ENCODE measurements at regions not wholly inside any gene's neighbourhood (a gene's known extent, or its start where the extent isn't known, plus 50 kb on each side); places are given as distances from the start of the nearest gene placed in this dataset.
"Not testable (repeated sequence)": the region's sequence is repeated elsewhere in the genome, so short reads cannot be mapped to it uniquely, and the experiment has no call there.

DNA sequence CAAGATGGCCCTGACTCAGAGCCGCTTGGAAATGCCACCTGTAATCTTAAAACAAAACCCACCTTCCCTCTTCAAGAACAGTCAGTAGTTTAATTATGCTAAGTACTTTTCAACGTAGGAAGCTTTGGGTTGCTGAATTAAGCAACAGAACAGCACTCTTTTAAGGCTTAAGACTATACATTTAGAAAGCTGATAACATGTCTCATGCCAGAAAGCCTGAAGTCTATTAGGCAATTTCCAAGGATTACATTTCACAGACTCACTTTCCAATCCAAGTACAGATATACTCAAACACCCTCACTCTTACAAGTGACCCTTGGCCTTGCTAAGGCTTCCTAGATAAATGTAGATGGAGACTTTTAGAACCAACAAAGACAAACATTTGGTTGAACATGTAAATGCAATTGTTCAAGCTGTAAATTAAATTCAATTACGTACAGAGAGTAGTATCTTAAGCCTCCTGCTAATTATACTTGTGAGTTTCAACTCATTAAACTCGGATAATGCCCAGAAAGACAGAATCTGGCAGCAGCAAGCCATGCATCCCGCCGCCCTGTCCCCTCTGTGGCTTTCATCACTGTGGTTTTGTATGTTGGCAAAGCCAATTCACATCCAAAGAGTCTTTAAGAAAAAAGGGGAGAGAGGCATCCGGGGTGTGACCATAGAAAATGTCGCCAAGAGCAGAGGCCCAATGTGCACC, 283.1 kb upstream of the NRP1 start:
- ATAC-seq (replicated peaks in 6 of 8) = peak in 1 of 8 experiments; percentile 7
- in situ Hi-C loops (cut with MboI; ENCODE audit: low pct_unique_long_range_greater_than_20kb in 2 of 9, low sequenced_read_pairs in 9 of 9, unreplicated experiment in 9 of 9) = no loop called here
- H3K4me1 ChIP-seq (replicated peaks in 1 of 2) = peaks cover 5 to 6% of the 10 kb centered on the region in 2 donors
- WGBS, 10 experiments = 46 to 95% (median 81%) methylated on average over 2 to 7 of the region's 8 CpGs; no CpG with 5 or more reads in 3 of the 10 experiments
- H3K4me3 ChIP-seq = no peak overlapping the region
- H3K27ac ChIP-seq = no peak overlapping the region

DNA sequence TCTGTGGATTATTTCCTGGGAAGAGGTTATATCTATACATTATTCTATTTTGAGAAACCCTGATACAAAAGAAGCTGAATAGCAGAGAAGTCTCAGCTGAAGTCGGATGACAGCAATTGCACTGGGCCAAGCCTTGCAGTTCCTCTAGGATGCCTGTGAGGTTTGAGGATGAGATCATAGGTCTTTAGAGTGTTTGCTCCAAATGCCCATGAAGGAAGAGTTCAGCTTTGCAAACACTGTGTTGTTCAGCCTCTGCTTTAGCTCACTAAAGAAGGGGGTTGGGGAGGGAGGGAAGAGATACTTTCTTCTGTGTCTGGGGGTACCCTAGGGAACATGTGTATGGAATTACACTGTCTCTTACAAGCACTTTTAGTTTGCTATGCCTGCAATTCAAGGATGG, 282.5 kb upstream of the NRP1 start:
- peak in 5 of 8 experiments; percentile 61 to 99 (median 89) for ATAC-seq (replicated peaks in 6 of 8)
- H3K4me3 ChIP-seq = no peak overlapping the region
- H3K4me1 ChIP-seq (replicated peaks in 1 of 2) = peaks cover 5 to 6% of the 10 kb centered on the region in 2 donors
- WGBS, 10 experiments = 60 to 89% (median 80%) methylated on average over 1 of the region's 1 CpG; no CpG with 5 or more reads in 4 of the 10 experiments
- in situ Hi-C loops (cut with MboI; ENCODE audit: low pct_unique_long_range_greater_than_20kb in 2 of 9, low sequenced_read_pairs in 9 of 9, unreplicated experiment in 9 of 9) = no loop called here
- H3K27ac ChIP-seq = no peak overlapping the region

DNA sequence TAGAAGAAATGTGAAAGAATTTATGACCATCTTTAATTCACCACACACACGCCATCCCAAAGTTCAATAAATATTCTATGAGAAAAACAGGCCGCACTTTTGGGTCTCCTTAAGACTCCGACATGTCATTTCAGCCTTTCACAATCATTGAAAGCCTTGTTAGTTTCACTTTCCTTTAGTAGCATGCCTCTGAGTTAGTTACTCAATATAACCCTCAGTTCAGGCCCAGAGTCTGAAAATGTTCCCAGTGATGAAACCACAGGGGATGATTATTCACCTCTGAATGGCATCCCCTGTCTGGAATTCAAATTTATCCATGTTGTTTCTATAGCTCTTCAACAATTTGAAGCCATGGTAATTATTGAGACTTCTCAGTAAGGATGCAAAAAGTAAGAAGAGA, 278.1 kb upstream of the NRP1 start:
- ATAC-seq (replicated peaks in 6 of 8) = peak in 2 of 8 experiments; percentile 77 to 96
- WGBS, 10 experiments = 25 to 100% (median 86%) methylated on average over 1 to 3 of the region's 3 CpGs; no CpG with 5 or more reads in 4 of the 10 experiments
- no peak overlapping the region for H3K4me3 ChIP-seq
- H3K4me1 ChIP-seq (replicated peaks in 1 of 2) = peaks cover 5 to 6% of the 10 kb centered on the region in 2 donors
- in situ Hi-C loops (cut with MboI; ENCODE audit: low pct_unique_long_range_greater_than_20kb in 2 of 9, low sequenced_read_pairs in 9 of 9, unreplicated experiment in 9 of 9) = no loop called here
- no peak overlapping the region for H3K27ac ChIP-seq

DNA sequence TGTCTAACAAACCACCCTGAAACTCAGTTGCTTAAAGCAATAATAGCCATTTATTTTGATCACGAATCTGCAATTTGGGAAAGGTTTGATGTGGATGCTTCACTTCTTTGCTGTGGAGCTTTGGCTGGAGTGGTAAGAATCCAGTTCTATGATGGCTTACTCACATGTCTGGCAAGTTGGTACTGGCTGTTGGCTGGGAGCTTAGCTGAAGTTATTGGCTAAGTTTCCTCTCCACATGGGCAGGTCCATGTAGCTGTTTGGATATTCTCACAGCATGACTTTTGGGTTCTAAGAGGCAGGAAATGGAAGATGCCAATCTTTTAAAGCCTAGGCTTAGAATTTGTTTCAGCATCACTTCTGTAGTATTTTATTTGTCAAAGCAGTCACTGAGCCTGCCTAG, 277.6 kb upstream of the NRP1 start:
- ATAC-seq (replicated peaks in 6 of 8) = peak in 1 of 8 experiments; percentile 67
- in situ Hi-C loops (cut with MboI; ENCODE audit: low pct_unique_long_range_greater_than_20kb in 2 of 9, low sequenced_read_pairs in 9 of 9, unreplicated experiment in 9 of 9) = no loop called here
- 0 to 90% (median 53%) methylated on average over 1 of the region's 1 CpG; no CpG with 5 or more reads in 6 of the 10 experiments for whole genome bisulfite sequencing, 10 experiments

DNA sequence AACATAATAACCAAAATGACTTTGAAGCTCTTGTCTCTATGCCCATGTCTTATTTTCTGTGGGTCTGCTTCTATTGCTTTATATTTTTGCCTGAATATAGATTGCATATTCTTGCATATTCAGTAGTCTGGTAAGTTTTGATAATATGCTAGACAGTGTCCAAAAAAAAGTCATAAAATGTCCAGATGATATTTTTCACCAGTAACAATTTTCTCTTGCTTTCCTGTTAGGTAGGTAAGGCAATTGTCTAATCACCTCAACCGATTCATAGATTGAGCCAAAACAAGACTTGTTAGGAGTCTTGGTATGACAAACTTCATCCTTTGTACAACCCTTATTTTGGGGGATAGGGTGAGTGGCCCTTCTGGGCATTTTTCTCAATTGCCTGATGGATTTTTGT, 277.0 kb upstream of the NRP1 start:
- no peak for ATAC-seq (replicated peaks in 6 of 8)
- Histone ChIP-seq H3K27ac (no peak overlapping the region), H3K4me1 (replicated peaks in 1 of 2) (no peaks in the 10 kb centered on the region), H3K4me3 (no peak overlapping the region)
- 67 to 100% (median 95%) methylated on average over 1 of the region's 1 CpG; no CpG with 5 or more reads in 4 of the 10 experiments for WGBS, 10 experiments
- in situ Hi-C loops (cut with MboI; ENCODE audit: low pct_unique_long_range_greater_than_20kb in 2 of 9, low sequenced_read_pairs in 9 of 9, unreplicated experiment in 9 of 9) = no loop called here

More for the DNA sequence above, 277.6 kb upstream of the NRP1 start:
- Histone ChIP-seq H3K4me3 (no peak overlapping the region), H3K4me1 (replicated peaks in 1 of 2) (peaks cover 2% of the 10 kb centered on the region in 2 donors), H3K27ac (no peak overlapping the region)

DNA sequence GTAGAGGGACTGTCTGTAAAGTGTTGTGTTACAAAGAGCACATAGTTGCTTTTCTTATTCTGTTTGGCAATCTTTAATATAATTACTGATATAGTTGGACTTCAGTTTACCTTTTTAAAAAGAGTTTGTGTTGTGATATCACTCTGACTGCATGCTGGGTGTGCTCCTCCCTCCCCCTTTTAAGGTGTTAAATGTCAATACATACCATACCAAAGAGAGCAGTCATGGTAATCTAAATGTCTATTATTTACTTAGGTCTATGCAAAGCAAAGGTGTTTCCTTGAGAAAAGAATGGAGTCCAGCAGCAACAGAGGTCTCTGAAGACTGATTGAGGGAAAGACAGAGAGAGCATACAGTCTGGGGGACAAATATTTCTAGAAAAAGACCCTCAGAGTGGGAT, 275.1 kb upstream of the NRP1 start:
- H3K4me1 ChIP-seq (replicated peaks in 1 of 2) = no peaks in the 10 kb centered on the region
- H3K4me3 ChIP-seq = no peak overlapping the region
- ATAC-seq (replicated peaks in 6 of 8) = no peak
- H3K27ac ChIP-seq = no peak overlapping the region
- in situ Hi-C loops (cut with MboI; ENCODE audit: low pct_unique_long_range_greater_than_20kb in 2 of 9, low sequenced_read_pairs in 9 of 9, unreplicated experiment in 9 of 9) = no loop called here

DNA sequence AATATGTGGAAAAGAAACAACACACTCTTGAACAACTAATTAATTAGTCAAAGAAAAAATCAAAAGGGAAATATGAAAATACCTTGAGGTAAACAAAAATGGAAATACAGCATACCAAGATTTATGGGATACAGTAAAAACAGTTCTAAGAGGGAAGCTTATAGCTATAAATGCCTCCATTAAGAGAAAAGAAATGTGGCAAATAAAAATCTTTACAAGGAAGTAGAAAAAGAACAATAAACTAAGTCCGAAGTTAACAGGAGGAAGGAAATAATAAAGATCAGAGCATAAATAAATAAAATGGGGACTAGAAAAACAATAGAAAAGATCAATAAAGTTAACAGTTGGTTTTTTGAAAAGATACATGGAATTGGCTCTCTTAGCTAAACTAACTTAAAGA, 267.8 kb upstream of the NRP1 start:
- 4 to 100% (median 63%) methylated on average over 1 of the region's 1 CpG; no CpG with 5 or more reads in 1 of the 10 experiments for WGBS, 10 experiments
- ATAC-seq (replicated peaks in 6 of 8) = no peak
- H3K4me1 ChIP-seq (replicated peaks in 1 of 2) = peaks cover 0 to 6% of the 10 kb centered on the region in 2 donors
- in situ Hi-C loops (cut with MboI; ENCODE audit: low pct_unique_long_range_greater_than_20kb in 2 of 9, low sequenced_read_pairs in 9 of 9, unreplicated experiment in 9 of 9) = no loop called here
- no peak overlapping the region for H3K4me3 ChIP-seq
- no peak overlapping the region for H3K27ac ChIP-seq

DNA sequence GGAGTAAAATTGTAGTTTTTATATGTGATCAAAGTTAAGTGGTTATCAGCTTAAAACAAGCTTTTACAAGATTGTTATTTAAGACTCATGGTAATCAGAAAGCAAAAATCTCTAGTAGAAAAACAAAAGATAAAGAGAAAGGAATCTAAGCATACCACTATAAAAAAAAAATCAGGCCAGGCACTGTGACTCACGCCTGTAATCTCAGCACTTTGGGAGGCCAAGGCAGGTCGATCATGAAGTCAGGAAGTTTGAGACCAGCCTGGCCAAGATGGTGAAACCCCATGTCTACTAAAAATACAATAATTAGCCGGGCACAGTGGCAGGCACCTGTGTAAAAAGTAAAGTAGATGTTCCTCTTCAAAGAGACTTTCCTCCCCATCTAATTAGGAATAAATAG, 265.9 kb upstream of the NRP1 start:
- in situ Hi-C loops (cut with MboI; ENCODE audit: low pct_unique_long_range_greater_than_20kb in 2 of 9, low sequenced_read_pairs in 9 of 9, unreplicated experiment in 9 of 9) = no loop called here
- ATAC-seq (replicated peaks in 6 of 8) = no peak
- Histone ChIP-seq H3K27ac (no peak overlapping the region), H3K4me1 (replicated peaks in 1 of 2) (peaks cover 3 to 19% of the 10 kb centered on the region in 2 donors), H3K4me3 (no peak overlapping the region)
- 14 to 100% (median 91%) methylated on average over 1 to 3 of the region's 3 CpGs; no CpG with 5 or more reads in 2 of the 10 experiments for WGBS, 10 experiments

DNA sequence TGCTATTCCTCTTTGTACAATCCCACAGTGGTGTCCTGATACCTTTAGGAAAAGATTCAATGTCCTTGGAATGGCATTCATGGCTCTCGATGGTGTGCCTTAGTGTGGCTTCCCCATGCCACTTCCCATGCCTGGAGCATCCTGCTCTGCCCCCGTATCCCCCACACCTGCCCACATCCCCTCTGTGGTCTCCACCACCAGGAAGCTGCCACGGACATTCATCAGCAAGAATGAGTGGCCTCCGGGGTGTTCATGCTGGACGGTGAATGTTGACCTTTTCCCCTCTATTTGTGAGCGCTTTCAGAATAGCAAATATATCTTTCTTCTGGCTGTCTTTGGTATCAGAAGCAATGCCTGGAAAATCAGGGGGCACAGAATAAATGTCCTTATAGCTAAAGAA, 262.0 kb upstream of the NRP1 start:
- in situ Hi-C loops (cut with MboI; ENCODE audit: low pct_unique_long_range_greater_than_20kb in 2 of 9, low sequenced_read_pairs in 9 of 9, unreplicated experiment in 9 of 9) = no loop called here
- 24 to 100% (median 54%) methylated on average over 1 to 4 of the region's 6 CpGs; no CpG with 5 or more reads in 1 of the 10 experiments for WGBS, 10 experiments
- ATAC-seq (replicated peaks in 6 of 8) = peak in 5 of 8 experiments; percentile 40 to 88 (median 80)
- H3K4me1 ChIP-seq (replicated peaks in 1 of 2) = peaks cover 13 to 38% of the 10 kb centered on the region in 2 donors
- H3K27ac ChIP-seq = no peak overlapping the region
- H3K4me3 ChIP-seq = no peak overlapping the region

DNA sequence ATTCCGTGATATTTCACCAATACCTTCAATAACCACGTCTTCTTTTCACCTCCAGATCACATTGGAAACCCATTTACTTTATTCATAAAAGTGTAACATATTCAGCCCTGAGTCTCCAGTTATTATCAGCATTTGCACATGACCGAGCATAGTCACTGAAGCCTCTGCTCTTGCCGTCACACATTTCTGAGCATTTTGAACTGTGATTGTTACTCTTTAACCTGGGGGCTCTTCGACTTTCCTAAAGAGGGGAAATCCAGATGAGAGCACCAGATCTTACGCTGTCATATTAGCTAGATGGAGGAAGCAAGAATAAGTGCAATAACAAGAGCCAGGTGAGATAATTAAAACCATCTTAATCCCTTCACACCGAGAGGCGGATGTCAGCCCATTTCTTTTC, 260.0 kb upstream of the NRP1 start:
- in situ Hi-C loops (cut with MboI; ENCODE audit: low pct_unique_long_range_greater_than_20kb in 2 of 9, low sequenced_read_pairs in 9 of 9, unreplicated experiment in 9 of 9) = no loop called here

DNA sequence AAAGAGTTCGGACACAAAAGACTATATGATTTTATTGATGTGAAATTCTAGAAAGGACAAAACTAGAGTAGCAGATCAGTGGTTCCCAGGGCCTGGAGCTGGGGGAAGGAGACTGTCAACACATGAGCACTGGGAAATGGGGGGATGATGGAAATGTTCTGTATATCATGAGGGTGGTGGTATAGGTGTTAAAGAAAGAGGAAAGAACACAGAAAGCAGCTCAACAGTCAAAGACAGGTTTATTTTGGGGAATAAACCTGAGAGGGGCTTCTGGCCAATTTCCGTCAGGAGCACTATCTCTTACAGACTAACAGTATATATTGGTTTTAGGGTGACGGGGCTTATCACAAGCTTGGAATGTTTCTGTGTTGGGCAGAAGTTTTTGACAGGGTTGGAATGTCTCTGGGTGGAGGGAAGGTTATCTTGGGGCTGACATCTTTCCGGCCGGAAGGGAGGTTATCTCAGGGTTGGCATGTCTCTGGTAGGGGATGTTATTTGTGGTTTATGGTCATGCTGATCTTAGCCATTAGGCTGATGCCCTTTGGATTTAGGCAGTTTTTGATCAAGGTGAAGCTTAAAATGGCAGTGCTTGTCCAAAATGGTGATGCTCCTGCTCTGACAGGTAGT, 254.6 kb upstream of the NRP1 start:
- Histone ChIP-seq H3K27ac (no peak overlapping the region), H3K4me3 (no peak overlapping the region), H3K4me1 (replicated peaks in 1 of 2) (peaks cover 5 to 9% of the 10 kb centered on the region in 2 donors)
- WGBS, 10 experiments = 50 to 100% (median 80%) methylated on average over 1 to 5 of the region's 5 CpGs; no CpG with 5 or more reads in 3 of the 10 experiments
- ATAC-seq (replicated peaks in 6 of 8) = no peak
- in situ Hi-C loops (cut with MboI; ENCODE audit: low pct_unique_long_range_greater_than_20kb in 2 of 9, low sequenced_read_pairs in 9 of 9, unreplicated experiment in 9 of 9) = no loop called here

More for the DNA sequence above, 260.0 kb upstream of the NRP1 start:
- peak in 4 of 8 experiments; percentile 11 to 43 (median 38) for ATAC-seq (replicated peaks in 6 of 8)
- WGBS, 10 experiments = 57 to 94% (median 80%) methylated on average over 1 to 8 of the region's 8 CpGs; no CpG with 5 or more reads in 3 of the 10 experiments
- Histone ChIP-seq H3K4me1 (replicated peaks in 1 of 2) (peaks cover 13 to 38% of the 10 kb centered on the region in 2 donors), H3K4me3 (no peak overlapping the region), H3K27ac (peak overlapping the region in 1 of 2 donors; percentile 33)

DNA sequence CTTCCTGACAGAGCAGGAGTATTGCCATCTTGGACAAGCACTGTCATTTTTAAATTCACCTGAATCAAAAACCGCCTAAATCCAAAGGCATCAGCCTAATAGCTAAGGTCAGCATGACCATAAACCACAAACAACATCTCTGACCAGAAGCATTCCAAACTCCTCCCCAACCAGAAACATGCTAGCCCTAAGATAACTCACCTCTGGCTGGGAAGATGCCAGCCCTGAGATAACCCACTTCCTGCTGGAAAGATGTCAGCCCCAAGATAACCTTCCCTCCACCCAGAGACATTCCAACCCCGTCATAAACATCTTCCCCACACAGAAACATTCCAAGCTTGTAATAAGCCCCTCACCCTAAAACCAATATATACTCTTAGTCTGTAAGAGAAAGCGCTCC, 250.1 kb upstream of the NRP1 start:
- H3K4me1 ChIP-seq (replicated peaks in 1 of 2); in situ Hi-C loops (cut with MboI; ENCODE audit: low pct_unique_long_range_greater_than_20kb in 2 of 9, low sequenced_read_pairs in 9 of 9, unreplicated experiment in 9 of 9); H3K4me3 ChIP-seq; ATAC-seq (replicated peaks in 6 of 8); H3K27ac ChIP-seq: not testable (repeated sequence)
- 43 to 100% (median 75%) methylated on average over 1 to 3 of the region's 3 CpGs; no CpG with 5 or more reads in 3 of the 10 experiments for WGBS, 10 experiments

DNA sequence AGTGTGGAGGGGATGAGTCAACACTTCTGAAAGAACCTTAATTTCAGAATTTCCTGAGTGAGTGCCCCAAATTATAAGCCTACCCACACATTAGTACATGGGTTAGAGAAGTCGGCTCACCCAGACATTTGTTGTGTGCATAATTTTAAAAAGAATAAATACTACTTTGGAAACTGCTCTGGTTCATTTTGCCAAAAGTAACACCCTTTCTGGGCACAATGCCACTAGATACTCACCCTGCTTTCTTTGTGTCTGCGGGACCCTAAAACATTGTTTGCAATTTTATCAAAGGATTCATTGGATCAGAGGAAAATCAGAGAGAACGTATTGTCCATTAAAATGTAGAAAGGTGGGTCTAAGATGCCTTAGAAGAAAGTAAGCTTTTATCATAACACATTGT, 245.5 kb upstream of the NRP1 start:
- in situ Hi-C loops (cut with MboI; ENCODE audit: low pct_unique_long_range_greater_than_20kb in 2 of 9, low sequenced_read_pairs in 9 of 9, unreplicated experiment in 9 of 9) = no loop called here
- Histone ChIP-seq H3K4me1 (replicated peaks in 1 of 2) (no peaks in the 10 kb centered on the region), H3K27ac (no peak overlapping the region), H3K4me3 (no peak overlapping the region)
- WGBS, 10 experiments = 7 to 100% (median 92%) methylated on average over 2 to 3 of the region's 3 CpGs; no CpG with 5 or more reads in 3 of the 10 experiments
- no peak for ATAC-seq (replicated peaks in 6 of 8)
